ENCODE measurements at regions not wholly inside any gene's neighbourhood (a gene's known extent, or its start where the extent isn't known, plus 50 kb on each side); places are given as distances from the start of the nearest gene placed in this dataset.
"Not testable (repeated sequence)": the region's sequence is repeated elsewhere in the genome, so short reads cannot be mapped to it uniquely, and the experiment has no call there.

GRCh38 chr17:22047521-22047920 is 355.2 kb downstream of the KCNJ18 start:
- TF ChIP-seq CTCF (IDR thresholded peaks at IDR 0.05); TCF7L2 (IDR thresholded peaks at IDR 0.05; ENCODE audit: low read depth, low read length): not testable (repeated sequence)

All from Panc1 (cell line).